ENCODE measurements at regions not wholly inside any gene's neighbourhood (a gene's known extent, or its start where the extent isn't known, plus 50 kb on each side); places are given as distances from the start of the nearest gene placed in this dataset.
"Not testable (repeated sequence)": the region's sequence is repeated elsewhere in the genome, so short reads cannot be mapped to it uniquely, and the experiment has no call there.

- no peak for DNase-seq
Observed at GRCh38 chr5:36529142-36529541, 77.3 kb upstream of the SLC1A3 start.

GRCh38 chr5:36530215-36530614 lies 76.2 kb upstream of the SLC1A3 start:
- DNase-seq: no peak

GRCh38 chr5:36531401-36531800 lies 75.0 kb upstream of the SLC1A3 start:
- DNase-seq: no peak

GRCh38 chr5:36535378-36535777 lies 71.0 kb upstream of the SLC1A3 start:
- no peak for DNase-seq

GRCh38 chr5:36535859-36536615 lies 70.4 kb upstream of the SLC1A3 start:
- no peak for DNase-seq

GRCh38 chr5:36536616-36537005 lies 69.8 kb upstream of the SLC1A3 start:
- no peak for DNase-seq

GRCh38 chr5:36537724-36538123 lies 68.7 kb upstream of the SLC1A3 start:
- no peak for DNase-seq

GRCh38 chr5:36552651-36553393 lies 53.6 kb upstream of the SLC1A3 start:
- no peak for DNase-seq

- DNase-seq: not testable (repeated sequence)
Observed at GRCh38 chr5:36555035-36555434, 51.4 kb upstream of the SLC1A3 start.
